ENCODE measurements at regions not wholly inside any gene's neighbourhood (a gene's known extent, or its start where the extent isn't known, plus 50 kb on each side); places are given as distances from the start of the nearest gene placed in this dataset.

DNA sequence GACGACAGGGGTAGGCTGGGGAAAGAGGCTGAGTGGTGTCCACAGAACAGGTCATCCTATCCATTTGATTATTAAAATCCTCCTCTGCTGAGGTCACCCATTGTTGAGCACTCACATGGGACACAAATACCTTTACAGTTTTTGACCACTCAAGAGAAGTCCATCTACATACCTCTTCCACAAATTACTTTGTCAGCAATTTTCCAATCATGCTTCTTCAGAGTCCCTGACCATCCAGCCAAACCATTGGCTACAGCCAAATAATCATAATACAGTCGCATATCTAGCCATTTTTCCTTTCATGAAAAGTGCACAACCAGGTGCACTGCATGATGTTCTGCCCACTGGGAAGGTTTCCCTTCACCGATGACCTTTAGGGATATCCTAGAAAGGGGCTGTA lies 407.4 kb downstream of the TEX13C start:
- Histone ChIP-seq H3K27me3 (no peaks in the 10 kb centered on the region), H3F3A (ENCODE audit: low read depth) (no peaks in the 10 kb centered on the region), H4K20me1 (ENCODE audit: low read depth) (no peaks in the 10 kb centered on the region), H3K9me3 (ENCODE audit: low read depth) (peaks cover 3% of the 10 kb centered on the region), H3K9ac (no peak overlapping the region), H2AFZ (replicated peaks) (no peak overlapping the region), H3K4me3 (no peak overlapping the region), H3K4me2 (no peak overlapping the region), H3K79me2 (ENCODE audit: low read depth) (no peaks in the 10 kb centered on the region), H3K36me3 (no peaks in the 10 kb centered on the region), H3K27ac (no peak overlapping the region), H3K4me1 (no peaks in the 10 kb centered on the region)
- no peaks in the 10 kb centered on the region for H3K27me3 Mint-ChIP-seq (ENCODE audit: insufficient read depth, low read depth)
- H3K9me3 Mint-ChIP-seq = peaks cover 9% of the 10 kb centered on the region
- no peak for TF ChIP-seq EZH2 (IDR thresholded peaks at IDR 0.05)
- TF ChIP-seq, protein P1, sequence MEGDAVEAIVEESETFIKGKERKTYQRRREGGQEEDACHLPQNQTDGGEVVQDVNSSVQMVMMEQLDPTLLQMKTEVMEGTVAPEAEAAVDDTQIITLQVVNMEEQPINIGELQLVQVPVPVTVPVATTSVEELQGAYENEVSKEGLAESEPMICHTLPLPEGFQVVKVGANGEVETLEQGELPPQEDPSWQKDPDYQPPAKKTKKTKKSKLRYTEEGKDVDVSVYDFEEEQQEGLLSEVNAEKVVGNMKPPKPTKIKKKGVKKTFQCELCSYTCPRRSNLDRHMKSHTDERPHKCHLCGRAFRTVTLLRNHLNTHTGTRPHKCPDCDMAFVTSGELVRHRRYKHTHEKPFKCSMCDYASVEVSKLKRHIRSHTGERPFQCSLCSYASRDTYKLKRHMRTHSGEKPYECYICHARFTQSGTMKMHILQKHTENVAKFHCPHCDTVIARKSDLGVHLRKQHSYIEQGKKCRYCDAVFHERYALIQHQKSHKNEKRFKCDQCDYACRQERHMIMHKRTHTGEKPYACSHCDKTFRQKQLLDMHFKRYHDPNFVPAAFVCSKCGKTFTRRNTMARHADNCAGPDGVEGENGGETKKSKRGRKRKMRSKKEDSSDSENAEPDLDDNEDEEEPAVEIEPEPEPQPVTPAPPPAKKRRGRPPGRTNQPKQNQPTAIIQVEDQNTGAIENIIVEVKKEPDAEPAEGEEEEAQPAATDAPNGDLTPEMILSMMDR (IDR thresholded peaks at IDR 0.05) = no peak
- no peak for TF ChIP-seq EZH2phosphoT487 (IDR thresholded peaks at IDR 0.05)
- no peaks in the 10 kb centered on the region for H3K4me1 Mint-ChIP-seq
- no peak for DNase-seq (ENCODE audit: low spot score)
- no peak overlapping the region for H3K4me3 Mint-ChIP-seq
- H3K36me3 Mint-ChIP-seq = no peaks in the 10 kb centered on the region
- H3K27ac Mint-ChIP-seq = no peak overlapping the region

- no peaks in the 10 kb centered on the region for H3K36me3 Mint-ChIP-seq
- H3K4me3 Mint-ChIP-seq = no peak overlapping the region
- no peaks in the 10 kb centered on the region for H3K27me3 Mint-ChIP-seq (ENCODE audit: insufficient read depth, low read depth)
- H3K9me3 ChIP-seq (ENCODE audit: low read depth) = peaks cover 4% of the 10 kb centered on the region
- no peak overlapping the region for H3K27ac ChIP-seq
- H3K4me2 ChIP-seq = no peak overlapping the region
- H4K20me1 ChIP-seq (ENCODE audit: low read depth) = no peaks in the 10 kb centered on the region
- H3K9me3 Mint-ChIP-seq = peaks cover 12% of the 10 kb centered on the region
- no peaks in the 10 kb centered on the region for H3K4me1 Mint-ChIP-seq
- no peak for DNase-seq (ENCODE audit: low spot score)
- no peaks in the 10 kb centered on the region for H3K79me2 ChIP-seq (ENCODE audit: low read depth)
- no peaks in the 10 kb centered on the region for H3K36me3 ChIP-seq
- no peaks in the 10 kb centered on the region for H3K27me3 ChIP-seq
- no peaks in the 10 kb centered on the region for H3F3A ChIP-seq (ENCODE audit: low read depth)
- H3K9ac ChIP-seq = no peak overlapping the region
- no peaks in the 10 kb centered on the region for H3K4me1 ChIP-seq
- no peak overlapping the region for H2AFZ ChIP-seq (replicated peaks)
- TF ChIP-seq EZH2 (IDR thresholded peaks at IDR 0.05) = no peak
- TF ChIP-seq, protein P1 (IDR thresholded peaks at IDR 0.05) = no peak
- TF ChIP-seq EZH2phosphoT487 (IDR thresholded peaks at IDR 0.05) = no peak
- no peak overlapping the region for H3K4me3 ChIP-seq
- no peak overlapping the region for H3K27ac Mint-ChIP-seq
These were observed 416.5 kb downstream of the TEX13C start for GRCh38 chrX:125736008-125736729.

DNA sequence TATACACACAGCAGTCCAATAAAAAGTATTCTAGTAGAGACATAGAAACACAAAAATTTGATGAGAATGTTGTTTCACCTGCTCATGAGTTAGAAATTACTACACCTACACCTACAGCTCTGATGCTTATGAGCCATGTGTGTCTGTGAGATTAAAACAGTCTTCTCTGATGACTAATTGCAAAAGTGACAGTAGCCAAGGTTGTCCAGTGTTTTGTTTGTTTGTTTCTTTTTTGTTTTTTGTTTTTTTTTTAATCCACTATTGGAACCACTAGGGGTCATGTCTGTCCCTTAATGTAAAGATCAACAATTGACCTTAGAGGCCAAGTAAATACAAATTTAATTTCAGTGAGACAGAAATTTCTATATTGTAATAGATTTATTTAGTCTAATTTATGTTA lies 423.1 kb downstream of the TEX13C start:
- no peak for DNase-seq (ENCODE audit: low spot score)
- H3K4me1 Mint-ChIP-seq = no peaks in the 10 kb centered on the region
- H3K36me3 ChIP-seq = no peaks in the 10 kb centered on the region
- H3K4me3 Mint-ChIP-seq = no peak overlapping the region
- H3F3A ChIP-seq (ENCODE audit: low read depth) = no peaks in the 10 kb centered on the region
- no peak overlapping the region for H3K27ac ChIP-seq
- no peak overlapping the region for H3K4me2 ChIP-seq
- no peak overlapping the region for H3K9ac ChIP-seq
- no peaks in the 10 kb centered on the region for H3K36me3 Mint-ChIP-seq
- no peaks in the 10 kb centered on the region for H3K9me3 Mint-ChIP-seq
- H3K4me1 ChIP-seq = no peaks in the 10 kb centered on the region
- no peak overlapping the region for H2AFZ ChIP-seq (replicated peaks)
- TF ChIP-seq EZH2 (IDR thresholded peaks at IDR 0.05) (no peak), EZH2phosphoT487 (IDR thresholded peaks at IDR 0.05) (no peak)
- TF ChIP-seq, protein P1 (IDR thresholded peaks at IDR 0.05) = no peak
- H3K9me3 ChIP-seq (ENCODE audit: low read depth) = peaks cover 3% of the 10 kb centered on the region
- H3K4me3 ChIP-seq = no peak overlapping the region
- H3K27me3 Mint-ChIP-seq (ENCODE audit: insufficient read depth, low read depth) = no peaks in the 10 kb centered on the region
- no peaks in the 10 kb centered on the region for H3K79me2 ChIP-seq (ENCODE audit: low read depth)
- H3K27me3 ChIP-seq = no peaks in the 10 kb centered on the region
- no peaks in the 10 kb centered on the region for H4K20me1 ChIP-seq (ENCODE audit: low read depth)
- no peak overlapping the region for H3K27ac Mint-ChIP-seq

All from neural progenitor cell (in vitro differentiated cells).